ENCODE measurements at regions not wholly inside any gene's neighbourhood (a gene's known extent, or its start where the extent isn't known, plus 50 kb on each side); places are given as distances from the start of the nearest gene placed in this dataset.
A peak's percentile ranks its signal among the peaks of the same experiment; 100 is the strongest.
"Not testable (repeated sequence)": the region's sequence is repeated elsewhere in the genome, so short reads cannot be mapped to it uniquely, and the experiment has no call there.

GRCh38 chr20:2219481-2220006 is 76.3 kb upstream of the TGM3 start:
- no peaks in the 10 kb centered on the region for H3K9me3 ChIP-seq
- ATAC-seq: no peak
- no peak for TF ChIP-seq CTCF (IDR thresholded peaks at IDR 0.05)
- no peaks in the 10 kb centered on the region for H3K36me3 ChIP-seq
- WGBS, 2 donors: 65 to 79% methylated on average over 2 of the region's 2 CpGs
- no peaks in the 10 kb centered on the region for H3K4me1 ChIP-seq
- no peak overlapping the region for H3K4me3 ChIP-seq
- no peaks in the 10 kb centered on the region for H3K27me3 ChIP-seq
- intact Hi-C loops (cut with DNase I): no loop called here
- DNase-seq: no peak
- no peak for FAIRE-seq
- H3K27ac ChIP-seq: no peak overlapping the region

GRCh38 chr20:2220298-2220697 is 75.5 kb upstream of the TGM3 start:
- Histone ChIP-seq H3K9me3 (no peaks in the 10 kb centered on the region), H3K4me3 (no peak overlapping the region), H3K4me1 (no peaks in the 10 kb centered on the region), H3K27ac (no peak overlapping the region), H3K36me3 (no peaks in the 10 kb centered on the region), H3K27me3 (no peaks in the 10 kb centered on the region)
- intact Hi-C loops (cut with DNase I): no loop called here
- 51 to 91% methylated on average over 2 of the region's 2 CpGs for WGBS, 2 donors
- DNase-seq (no peak), ATAC-seq (no peak), FAIRE-seq (no peak)
- TF ChIP-seq CTCF (IDR thresholded peaks at IDR 0.05): no peak

- Histone ChIP-seq H3K27me3 (no peaks in the 10 kb centered on the region), H3K4me3 (no peak overlapping the region), H3K27ac (no peak overlapping the region), H3K4me1 (no peaks in the 10 kb centered on the region), H3K36me3 (no peaks in the 10 kb centered on the region), H3K9me3 (no peaks in the 10 kb centered on the region)
- TF ChIP-seq CTCF (IDR thresholded peaks at IDR 0.05): no peak
- intact Hi-C loops (cut with DNase I): no loop called here
- peak in 1 of 4 donors; percentile 31 for ATAC-seq
- WGBS, 2 donors: 47 to 56% methylated on average over 2 of the region's 2 CpGs
- DNase-seq: no peak
- no peak for FAIRE-seq
Observed at GRCh38 chr20:2221921-2222320, 73.9 kb upstream of the TGM3 start.

GRCh38 chr20:2223558-2224367 is 72.0 kb upstream of the TGM3 start:
- H3K4me1 ChIP-seq: no peaks in the 10 kb centered on the region
- no peak overlapping the region for H3K27ac ChIP-seq
- DNase-seq (no peak), FAIRE-seq (no peak), ATAC-seq (no peak)
- no peaks in the 10 kb centered on the region for H3K27me3 ChIP-seq
- no peaks in the 10 kb centered on the region for H3K36me3 ChIP-seq
- 76 to 87% methylated on average over 8 of the region's 8 CpGs for WGBS, 2 donors
- H3K4me3 ChIP-seq: no peak overlapping the region
- TF ChIP-seq CTCF (IDR thresholded peaks at IDR 0.05): no peak
- no peaks in the 10 kb centered on the region for H3K9me3 ChIP-seq
- intact Hi-C loops (cut with DNase I): no loop called here

- Histone ChIP-seq H3K4me3 (no peak overlapping the region), H3K27ac (no peak overlapping the region), H3K4me1 (no peaks in the 10 kb centered on the region), H3K36me3 (no peaks in the 10 kb centered on the region), H3K27me3 (no peaks in the 10 kb centered on the region), H3K9me3 (no peaks in the 10 kb centered on the region)
- no peak for TF ChIP-seq CTCF (IDR thresholded peaks at IDR 0.05)
- WGBS, 2 donors: 81 to 90% methylated on average over 3 of the region's 3 CpGs
- ATAC-seq: no peak
- no peak for FAIRE-seq
- DNase-seq: no peak
- intact Hi-C loops (cut with DNase I): no loop called here
Observed at GRCh38 chr20:2224368-2224639, 71.5 kb upstream of the TGM3 start.

GRCh38 chr20:2227285-2227684 is 68.5 kb upstream of the TGM3 start:
- ATAC-seq; H3K4me3 ChIP-seq; H3K9me3 ChIP-seq; H3K27ac ChIP-seq; FAIRE-seq; intact Hi-C loops (cut with DNase I); H3K4me1 ChIP-seq; H3K36me3 ChIP-seq; DNase-seq; H3K27me3 ChIP-seq: not testable (repeated sequence)
- WGBS, 2 donors: 86 to 90% methylated on average over 3 of the region's 3 CpGs

Measured in pancreas (tissue), 10 donors.